B cell (primary cell): ENCODE measurements at regions not wholly inside any gene's neighbourhood (a gene's known extent, or its start where the extent isn't known, plus 50 kb on each side); places are given as distances from the start of the nearest gene placed in this dataset.

Experiments used
- ATAC-seq: fragments of 200-7000 bp; cut with Tn5 transposase; one replicate; pipeline ENCODE4 v1.10.0; 2021; ENCODE audit warnings: low read depth, mild to moderate bottlenecking, moderate number of reproducible peaks, moderate library complexity
- CTCF ChIA-PET: fragments of 350-600 bp; sonication (Branson Sonifier 250); formaldehyde crosslinking; loops from one replicate; lab custom pipeline; 2021; ENCODE audit warnings: antibody characterized with exemption, inconsistent platforms; lab: Charles Lee
- POLR2A ChIA-PET: fragments of 350-600 bp; sonication (Branson Sonifier 250); formaldehyde crosslinking; loops from one replicate; lab custom pipeline; 2021; ENCODE audit warnings: antibody characterized with exemption; lab: Charles Lee
- DNase-seq: peaks from one replicate; pipeline ENCODE4 v3.0.0; 2013
- H2AFZ ChIP-seq: 2 replicates; pipeline ENCODE4 v1.6.1; 2012; ENCODE audit warnings: mild to moderate bottlenecking, low read depth, low read length; ENCODE audit not compliant: insufficient read depth, poor library complexity, severe bottlenecking
- H3K27ac ChIP-seq, 2 donors: 1 replicate in 1 of 2; 2 replicates in 1 of 2; pipeline ENCODE4 v1.5.1; 2012 to 2013; ENCODE audit warnings: low read length in 2 of 2, mild to moderate bottlenecking in 2 of 2, moderate library complexity in 1 of 2
- H3K27me3 ChIP-seq, 4 experiments: fragments of 200-600 bp in 1 of 4; sonication (generic) in 1 of 4; replicated peaks in 1 of 4; 1 replicate in 2 of 4; 2 replicates in 2 of 4; pipeline versions ENCODE4 v1.6.1 to v1.7.0; 2013 to 2016; ENCODE audit warnings: low read length in 3 of 4, mild to moderate bottlenecking in 2 of 4, mixed read lengths in 1 of 4, moderate library complexity in 1 of 4; ENCODE audit not compliant: insufficient read depth in 4 of 4, control insufficient read depth in 3 of 4; ENCODE audit errors: control extremely low read depth in 1 of 4
- H3K36me3 ChIP-seq, 2 experiments: replicated peaks in 1 of 2; 1 replicate in 1 of 2; 2 replicates in 1 of 2; pipeline versions ENCODE4 v1.6.1 to v1.7.1; 2013; ENCODE audit warnings: low read length in 1 of 2; ENCODE audit not compliant: insufficient read depth in 2 of 2, control insufficient read depth in 1 of 2; ENCODE audit errors: control extremely low read depth in 1 of 2, extremely low read depth in 1 of 2
- H3K4me1 ChIP-seq, 2 donors: fragments of 200-600 bp in 1 of 2; sonication (generic) in 1 of 2; 1 replicate in 1 of 2; 2 replicates in 1 of 2; pipeline versions ENCODE4 v1.5.1 to v1.6.1; 2013 to 2017; ENCODE audit warnings: low read length in 2 of 2; ENCODE audit not compliant: control insufficient read depth in 2 of 2, insufficient read depth in 2 of 2
- H3K4me2 ChIP-seq: replicated peaks from 2 replicates; pipeline ENCODE3; 2012; ENCODE audit warnings: mild to moderate bottlenecking, low read depth, low read length; ENCODE audit not compliant: poor library complexity, severe bottlenecking
- H3K4me3 ChIP-seq, 5 experiments: fragments of 200-600 bp in 1 of 5; sonication (generic) in 1 of 5; 1 replicate in 3 of 5; 2 replicates in 2 of 5; pipeline versions ENCODE4 v1.5.1 to v1.7.0; 2011 to 2016; ENCODE audit warnings: low read length in 4 of 5, mild to moderate bottlenecking in 4 of 5, low read depth in 2 of 5, control low read depth in 1 of 5, moderate library complexity in 1 of 5; ENCODE audit not compliant: insufficient read depth in 1 of 5; ENCODE audit errors: control extremely low read depth in 1 of 5, extremely low read depth in 1 of 5
- H3K79me2 ChIP-seq: fragments of 200-600 bp; sonication (generic); one replicate; pipeline ENCODE4 v1.6.0; 2016; ENCODE audit warnings: low read length; ENCODE audit not compliant: control insufficient read depth, insufficient read depth
- H3K9ac ChIP-seq: fragments of 200-600 bp; sonication (generic); 2 replicates; pipeline ENCODE4 v1.6.1; 2017; ENCODE audit warnings: mild to moderate bottlenecking, low read length, moderate library complexity
- H3K9me3 ChIP-seq, 3 donors: one replicate each; pipeline versions ENCODE4 v1.6.1 to v1.7.1; 2013; ENCODE audit warnings: low read length in 2 of 3; ENCODE audit not compliant: control insufficient read depth in 2 of 3, insufficient read depth in 1 of 3; ENCODE audit errors: control extremely low read depth in 1 of 3
- H4K20me1 ChIP-seq: 2 replicates; pipeline ENCODE4 v1.6.0; 2012; ENCODE audit warnings: mild to moderate bottlenecking, low read length; ENCODE audit not compliant: insufficient read depth, control insufficient read depth, poor library complexity, severe bottlenecking
- H3K27ac Mint-ChIP-seq: one replicate; pipeline ENCODE4 v1.8.0; 2021; ENCODE audit warnings: mixed read lengths
- H3K27me3 Mint-ChIP-seq: one replicate; pipeline ENCODE4 v1.8.0; 2021; ENCODE audit warnings: mixed read lengths
- H3K4me1 Mint-ChIP-seq: one replicate; pipeline ENCODE4 v1.8.0; 2021; ENCODE audit warnings: mixed read lengths
- H3K4me3 Mint-ChIP-seq: one replicate; pipeline ENCODE4 v1.8.0; 2021; ENCODE audit warnings: mixed read lengths
- H3K9me3 Mint-ChIP-seq: one replicate; pipeline ENCODE4 v1.8.0; 2022; ENCODE audit warnings: mixed read lengths; ENCODE audit not compliant: insufficient read depth
- EZH2 ChIP-seq: IDR thresholded peaks from 2 replicates; pipeline ENCODE4 v1.6.1; 2012; ENCODE audit warnings: borderline replicate concordance, low read depth, mild to moderate bottlenecking, moderate library complexity, low read length; ENCODE audit not compliant: insufficient read depth, poor library complexity, severe bottlenecking
- WGBS: methylation state at CpG from one replicate; pipeline ENCODE4 v1.1.5; 2013; ENCODE audit warnings: missing lambda C conversion rate; ENCODE audit not compliant: insufficient coverage; 5-methylcytosine and 5-hydroxymethylcytosine counted together
- intact Hi-C: fragments of 100-400 bp; cut with micrococcal nuclease; formaldehyde crosslinking; loops from one replicate; pipeline ENCODE4 v1.10.0; 2022
- TF ChIP-seq, protein P1 (sequence below): fragments of 200-600 bp; IDR thresholded peaks from one replicate; pipeline ENCODE4 v1.8.0; 2022; ENCODE audit warnings: antibody characterized with exemption, mild to moderate bottlenecking

DNA sequence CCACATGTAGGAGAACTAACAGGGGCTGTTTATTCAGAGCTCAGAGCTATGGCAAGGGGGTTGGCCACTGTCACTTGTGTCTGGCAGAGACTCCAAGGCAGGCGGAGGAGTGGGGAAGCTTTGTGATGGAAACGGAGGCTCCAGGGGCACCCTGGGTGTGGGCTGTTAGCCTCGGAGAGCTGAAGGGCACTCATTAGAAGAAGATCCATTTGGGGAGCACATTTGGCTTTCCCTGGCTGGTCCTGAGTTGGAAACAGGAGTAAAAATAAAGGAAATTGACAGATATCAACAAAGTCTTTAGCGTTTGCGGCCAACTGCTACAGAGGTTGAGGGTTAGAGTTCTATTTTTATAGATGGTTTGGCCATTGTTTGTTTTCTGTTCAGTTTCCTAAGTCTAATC is 288.3 kb upstream of the MKI67 start:
- H3K9me3 Mint-ChIP-seq = no peaks in the 10 kb centered on the region
- intact Hi-C loops = no loop called here
- H2AFZ ChIP-seq = no peak overlapping the region
- ChIA-PET POLR2A (no interaction called here), CTCF (no interaction called here)
- H3K4me1 Mint-ChIP-seq = no peaks in the 10 kb centered on the region
- 81% methylated on average over 3 of the region's 5 CpGs for WGBS
- no peaks in the 10 kb centered on the region for H3K79me2 ChIP-seq
- no peaks in the 10 kb centered on the region for H3K4me1 ChIP-seq
- H3K27me3 ChIP-seq = no peaks in the 10 kb centered on the region
- H3K27ac ChIP-seq = no peak overlapping the region
- H3K4me2 ChIP-seq = no peak overlapping the region
- H3K4me3 ChIP-seq = no peak overlapping the region
- H3K9ac ChIP-seq = no peak overlapping the region
- TF ChIP-seq, protein P1, sequence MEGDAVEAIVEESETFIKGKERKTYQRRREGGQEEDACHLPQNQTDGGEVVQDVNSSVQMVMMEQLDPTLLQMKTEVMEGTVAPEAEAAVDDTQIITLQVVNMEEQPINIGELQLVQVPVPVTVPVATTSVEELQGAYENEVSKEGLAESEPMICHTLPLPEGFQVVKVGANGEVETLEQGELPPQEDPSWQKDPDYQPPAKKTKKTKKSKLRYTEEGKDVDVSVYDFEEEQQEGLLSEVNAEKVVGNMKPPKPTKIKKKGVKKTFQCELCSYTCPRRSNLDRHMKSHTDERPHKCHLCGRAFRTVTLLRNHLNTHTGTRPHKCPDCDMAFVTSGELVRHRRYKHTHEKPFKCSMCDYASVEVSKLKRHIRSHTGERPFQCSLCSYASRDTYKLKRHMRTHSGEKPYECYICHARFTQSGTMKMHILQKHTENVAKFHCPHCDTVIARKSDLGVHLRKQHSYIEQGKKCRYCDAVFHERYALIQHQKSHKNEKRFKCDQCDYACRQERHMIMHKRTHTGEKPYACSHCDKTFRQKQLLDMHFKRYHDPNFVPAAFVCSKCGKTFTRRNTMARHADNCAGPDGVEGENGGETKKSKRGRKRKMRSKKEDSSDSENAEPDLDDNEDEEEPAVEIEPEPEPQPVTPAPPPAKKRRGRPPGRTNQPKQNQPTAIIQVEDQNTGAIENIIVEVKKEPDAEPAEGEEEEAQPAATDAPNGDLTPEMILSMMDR = no peak
- TF ChIP-seq EZH2 = no peak
- H3K27me3 Mint-ChIP-seq = no peaks in the 10 kb centered on the region
- no peak overlapping the region for H3K27ac Mint-ChIP-seq
- ATAC-seq (no peak), DNase-seq (no peak)
- H3K36me3 ChIP-seq = no peaks in the 10 kb centered on the region
- H3K4me3 Mint-ChIP-seq = no peak overlapping the region
- no peaks in the 10 kb centered on the region for H3K9me3 ChIP-seq
- H4K20me1 ChIP-seq = no peaks in the 10 kb centered on the region

DNA sequence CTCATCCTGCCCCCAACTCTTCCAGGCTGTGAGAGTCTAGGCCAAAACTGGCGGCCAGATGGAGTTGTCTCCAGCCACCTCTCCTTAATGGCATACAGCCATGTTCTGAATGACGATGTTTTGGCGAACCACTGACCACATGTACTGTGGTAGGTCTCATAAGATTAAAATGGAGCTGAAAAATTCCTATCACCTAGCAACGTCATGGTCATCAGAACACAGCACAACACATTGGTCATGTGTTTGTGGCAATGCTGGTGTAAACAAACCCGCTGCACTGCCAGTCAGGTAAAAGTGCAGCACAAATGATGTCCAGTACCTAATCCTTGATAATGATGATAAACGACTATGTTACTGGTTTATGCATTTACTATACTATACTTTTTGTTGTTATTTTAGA is 290.0 kb upstream of the MKI67 start:
- no peaks in the 10 kb centered on the region for H3K4me1 ChIP-seq
- no peak overlapping the region for H2AFZ ChIP-seq
- TF ChIP-seq, protein P1 = no peak
- no peak for TF ChIP-seq EZH2
- H3K79me2 ChIP-seq = no peaks in the 10 kb centered on the region
- no peaks in the 10 kb centered on the region for H3K9me3 ChIP-seq
- Mint-ChIP-seq H3K27ac (no peak overlapping the region), H3K4me1 (no peaks in the 10 kb centered on the region), H3K27me3 (no peaks in the 10 kb centered on the region), H3K4me3 (no peak overlapping the region), H3K9me3 (no peaks in the 10 kb centered on the region)
- no peak for ATAC-seq
- H3K4me2 ChIP-seq = no peak overlapping the region
- H3K9ac ChIP-seq = no peak overlapping the region
- DNase-seq = no peak
- intact Hi-C loops = no loop called here
- no peak overlapping the region for H3K27ac ChIP-seq
- no peaks in the 10 kb centered on the region for H4K20me1 ChIP-seq
- no CpG with 5 or more reads among the region's 6 CpGs for WGBS
- POLR2A ChIA-PET = no interaction called here
- CTCF ChIA-PET = no interaction called here
- no peak overlapping the region for H3K4me3 ChIP-seq
- no peaks in the 10 kb centered on the region for H3K27me3 ChIP-seq
- no peaks in the 10 kb centered on the region for H3K36me3 ChIP-seq
